DOHH2 (cell line): ENCODE measurements at regions not wholly inside any gene's neighbourhood (a gene's known extent, or its start where the extent isn't known, plus 50 kb on each side); places are given as distances from the start of the nearest gene placed in this dataset.
"Not testable (repeated sequence)": the region's sequence is repeated elsewhere in the genome, so short reads cannot be mapped to it uniquely, and the experiment has no call there.

Experiments
- H3F3A ChIP-seq: fragments of 200-600 bp; sonication (generic), shearing (Covaris generic); 2 replicates; pipeline ENCODE4 v1.6.0; 2016; ENCODE audit warnings: antibody characterized with exemption, mild to moderate bottlenecking; ENCODE audit not compliant: control insufficient read depth, insufficient read depth
- H3K27ac ChIP-seq: fragments of 200-600 bp; sonication (generic); 2 replicates; pipeline ENCODE4 v1.5.1; 2014; ENCODE audit warnings: low read depth, mild to moderate bottlenecking, low read length, moderate library complexity
- H3K27me3 ChIP-seq: fragments of 200-600 bp; sonication (generic); 2 replicates; pipeline ENCODE4 v1.6.1; 2014; ENCODE audit warnings: mild to moderate bottlenecking, low read length, mixed read lengths; ENCODE audit not compliant: control insufficient read depth
- H3K36me3 ChIP-seq: fragments of 200-600 bp; sonication (generic); 2 replicates; pipeline ENCODE4 v1.6.1; 2014; ENCODE audit warnings: mild to moderate bottlenecking, low read length, moderate library complexity, mixed read lengths; ENCODE audit not compliant: control insufficient read depth
- H3K4me1 ChIP-seq: fragments of 200-600 bp; sonication (generic); 2 replicates; pipeline ENCODE4 v1.6.1; 2014; ENCODE audit warnings: mild to moderate bottlenecking, low read length, mixed read lengths; ENCODE audit not compliant: control insufficient read depth
- H3K4me2 ChIP-seq: fragments of 200-600 bp; sonication (generic); 2 replicates; pipeline ENCODE4 v1.6.0; 2014; ENCODE audit warnings: mild to moderate bottlenecking, low read length, moderate library complexity
- H3K4me3 ChIP-seq: fragments of 200-600 bp; sonication (generic); 2 replicates; pipeline ENCODE4 v1.5.1; 2014; ENCODE audit warnings: mild to moderate bottlenecking, low read length, mixed read lengths
- H3K79me2 ChIP-seq: fragments of 200-600 bp; sonication (generic); 2 replicates; pipeline ENCODE4 v1.6.1; 2014; ENCODE audit warnings: mild to moderate bottlenecking, low read length, mixed read lengths; ENCODE audit not compliant: control insufficient read depth
- H3K9me2 ChIP-seq: fragments of 200-600 bp; sonication (generic); replicated peaks from 2 replicates; pipeline ENCODE4 v1.6.1; 2014; ENCODE audit warnings: mild to moderate bottlenecking, low read length, mixed read lengths; ENCODE audit not compliant: control insufficient read depth
- H3K9me3 ChIP-seq: fragments of 200-600 bp; sonication (generic); 2 replicates; pipeline ENCODE4 v1.6.1; 2014; ENCODE audit warnings: antibody characterized with exemption, low read length, mixed read lengths; ENCODE audit not compliant: control insufficient read depth, insufficient read depth
- H4K20me1 ChIP-seq: fragments of 200-600 bp; sonication (generic); 2 replicates; pipeline ENCODE4 v1.6.0; 2014; ENCODE audit warnings: low read depth, mild to moderate bottlenecking, antibody characterized with exemption, low read length, moderate library complexity; ENCODE audit not compliant: control insufficient read depth, insufficient read depth
- CTCF ChIP-seq: fragments of 200-600 bp; sonication (generic); IDR thresholded peaks from one replicate; pipeline ENCODE4 v1.5.1; 2014; ENCODE audit warnings: antibody characterized with exemption, mild to moderate bottlenecking, low read depth, low read length; ENCODE audit not compliant: poor library complexity, severe bottlenecking
- EZH2phosphoT487 ChIP-seq: fragments of 200-600 bp; sonication (generic); IDR thresholded peaks from 2 replicates; pipeline ENCODE4 v1.6.1; 2017; ENCODE audit warnings: borderline replicate concordance, mild to moderate bottlenecking, antibody characterized with exemption, low read length, moderate library complexity, mixed read lengths

- H3K27ac ChIP-seq = no peak overlapping the region
- no peaks in the 10 kb centered on the region for H3K4me1 ChIP-seq
- H3K36me3 ChIP-seq = no peaks in the 10 kb centered on the region
- H4K20me1 ChIP-seq = no peaks in the 10 kb centered on the region
- no peak overlapping the region for H3K4me2 ChIP-seq
- no peaks in the 10 kb centered on the region for H3K9me2 ChIP-seq
- H3K79me2 ChIP-seq = no peaks in the 10 kb centered on the region
- H3K4me3 ChIP-seq = no peak overlapping the region
- no peaks in the 10 kb centered on the region for H3F3A ChIP-seq
- no peaks in the 10 kb centered on the region for H3K27me3 ChIP-seq
- H3K9me3 ChIP-seq = no peaks in the 10 kb centered on the region
- TF ChIP-seq EZH2phosphoT487 (no peak), CTCF (no peak)
Observed at GRCh38 chrX:140087875-140088274, 122.6 kb upstream of the CXorf66 start.

GRCh38 chrX:140086691-140087090, 121.4 kb upstream of the CXorf66 start:
- H3K27me3 ChIP-seq = no peaks in the 10 kb centered on the region

GRCh38 chrX:140074851-140075250, 109.5 kb upstream of the CXorf66 start:
- not testable (repeated sequence) for H3K36me3 ChIP-seq, H3K4me1 ChIP-seq, H3K9me3 ChIP-seq, H3K4me2 ChIP-seq, H3K27me3 ChIP-seq, H3K9me2 ChIP-seq, H3K79me2 ChIP-seq, H3F3A ChIP-seq, H4K20me1 ChIP-seq, H3K27ac ChIP-seq, H3K4me3 ChIP-seq

More at GRCh38 chrX:140086691-140087090, 121.4 kb upstream of the CXorf66 start:
- no peaks in the 10 kb centered on the region for H3K4me1 ChIP-seq
- no peaks in the 10 kb centered on the region for H3K9me2 ChIP-seq
- H3K4me3 ChIP-seq = no peak overlapping the region
- no peaks in the 10 kb centered on the region for H3K79me2 ChIP-seq
- no peak overlapping the region for H3K27ac ChIP-seq
- H3K4me2 ChIP-seq = no peak overlapping the region
- no peaks in the 10 kb centered on the region for H3K9me3 ChIP-seq
- H4K20me1 ChIP-seq = no peaks in the 10 kb centered on the region
- no peaks in the 10 kb centered on the region for H3K36me3 ChIP-seq
- no peaks in the 10 kb centered on the region for H3F3A ChIP-seq
- no peak for TF ChIP-seq EZH2phosphoT487
- TF ChIP-seq CTCF = no peak

GRCh38 chrX:140071037-140071436, 105.7 kb upstream of the CXorf66 start:
- no peak overlapping the region for H3K4me2 ChIP-seq
- H3K4me1 ChIP-seq = no peaks in the 10 kb centered on the region
- no peaks in the 10 kb centered on the region for H3K36me3 ChIP-seq
- no peaks in the 10 kb centered on the region for H3K27me3 ChIP-seq
- no peak for TF ChIP-seq CTCF
- TF ChIP-seq EZH2phosphoT487 = no peak
- no peaks in the 10 kb centered on the region for H3K9me2 ChIP-seq
- H4K20me1 ChIP-seq = no peaks in the 10 kb centered on the region
- H3K9me3 ChIP-seq = no peaks in the 10 kb centered on the region
- no peaks in the 10 kb centered on the region for H3K79me2 ChIP-seq
- H3K4me3 ChIP-seq = no peak overlapping the region
- H3F3A ChIP-seq = no peaks in the 10 kb centered on the region
- H3K27ac ChIP-seq = no peak overlapping the region
